Astrocyte (in vitro differentiated cells and primary cell): ENCODE measurements at regions not wholly inside any gene's neighbourhood (a gene's known extent, or its start where the extent isn't known, plus 50 kb on each side); places are given as distances from the start of the nearest gene placed in this dataset.

Experiments used
- EZH2 ChIP-seq: IDR thresholded peaks from 2 replicates; pipeline ENCODE4 v1.6.1; 2012; ENCODE audit warnings: mild to moderate bottlenecking, low read length, inconsistent platforms; ENCODE audit not compliant: insufficient read depth
- TF ChIP-seq, protein P1 (sequence below): IDR thresholded peaks from 2 replicates; pipeline ENCODE4 v1.5.1; 2011; ENCODE audit warnings: low read depth, mild to moderate bottlenecking, inconsistent platforms, low read length, moderate library complexity; ENCODE audit not compliant: insufficient read depth

DNA sequence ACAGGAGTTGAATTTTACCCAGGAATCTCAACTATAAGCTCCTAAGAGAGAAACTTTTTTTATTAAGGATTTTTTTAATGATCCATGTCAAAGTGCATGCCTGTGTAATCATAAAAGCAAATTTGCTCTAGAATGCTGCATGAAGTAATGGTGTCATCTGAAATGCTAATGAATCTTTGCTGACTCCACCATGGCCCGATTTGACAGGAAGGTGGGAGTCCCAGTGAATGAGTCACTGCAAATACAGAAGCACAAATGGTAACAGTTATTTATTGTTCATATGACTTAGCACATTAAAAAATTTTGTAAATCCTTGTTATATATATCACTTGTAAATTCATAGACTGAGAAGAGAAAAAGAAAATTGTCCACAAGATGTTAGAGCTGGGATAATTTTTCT lies 341.3 kb downstream of the RASEF start:
- TF ChIP-seq, protein P1, sequence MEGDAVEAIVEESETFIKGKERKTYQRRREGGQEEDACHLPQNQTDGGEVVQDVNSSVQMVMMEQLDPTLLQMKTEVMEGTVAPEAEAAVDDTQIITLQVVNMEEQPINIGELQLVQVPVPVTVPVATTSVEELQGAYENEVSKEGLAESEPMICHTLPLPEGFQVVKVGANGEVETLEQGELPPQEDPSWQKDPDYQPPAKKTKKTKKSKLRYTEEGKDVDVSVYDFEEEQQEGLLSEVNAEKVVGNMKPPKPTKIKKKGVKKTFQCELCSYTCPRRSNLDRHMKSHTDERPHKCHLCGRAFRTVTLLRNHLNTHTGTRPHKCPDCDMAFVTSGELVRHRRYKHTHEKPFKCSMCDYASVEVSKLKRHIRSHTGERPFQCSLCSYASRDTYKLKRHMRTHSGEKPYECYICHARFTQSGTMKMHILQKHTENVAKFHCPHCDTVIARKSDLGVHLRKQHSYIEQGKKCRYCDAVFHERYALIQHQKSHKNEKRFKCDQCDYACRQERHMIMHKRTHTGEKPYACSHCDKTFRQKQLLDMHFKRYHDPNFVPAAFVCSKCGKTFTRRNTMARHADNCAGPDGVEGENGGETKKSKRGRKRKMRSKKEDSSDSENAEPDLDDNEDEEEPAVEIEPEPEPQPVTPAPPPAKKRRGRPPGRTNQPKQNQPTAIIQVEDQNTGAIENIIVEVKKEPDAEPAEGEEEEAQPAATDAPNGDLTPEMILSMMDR, result no peak
- no peak for TF ChIP-seq EZH2
